ENCODE measurements at regions not wholly inside any gene's neighbourhood (a gene's known extent, or its start where the extent isn't known, plus 50 kb on each side); places are given as distances from the start of the nearest gene placed in this dataset.
"Not testable (repeated sequence)": the region's sequence is repeated elsewhere in the genome, so short reads cannot be mapped to it uniquely, and the experiment has no call there.

GRCh38 chr11:33982661-33983060, 68.9 kb upstream of the CAPRIN1 start:
- no peak overlapping the region for H3K4me3 ChIP-seq (ENCODE audit: low read depth, low read length)
- DNase-seq (ENCODE audit: low read depth) = no peak
- TF ChIP-seq, protein P1, sequence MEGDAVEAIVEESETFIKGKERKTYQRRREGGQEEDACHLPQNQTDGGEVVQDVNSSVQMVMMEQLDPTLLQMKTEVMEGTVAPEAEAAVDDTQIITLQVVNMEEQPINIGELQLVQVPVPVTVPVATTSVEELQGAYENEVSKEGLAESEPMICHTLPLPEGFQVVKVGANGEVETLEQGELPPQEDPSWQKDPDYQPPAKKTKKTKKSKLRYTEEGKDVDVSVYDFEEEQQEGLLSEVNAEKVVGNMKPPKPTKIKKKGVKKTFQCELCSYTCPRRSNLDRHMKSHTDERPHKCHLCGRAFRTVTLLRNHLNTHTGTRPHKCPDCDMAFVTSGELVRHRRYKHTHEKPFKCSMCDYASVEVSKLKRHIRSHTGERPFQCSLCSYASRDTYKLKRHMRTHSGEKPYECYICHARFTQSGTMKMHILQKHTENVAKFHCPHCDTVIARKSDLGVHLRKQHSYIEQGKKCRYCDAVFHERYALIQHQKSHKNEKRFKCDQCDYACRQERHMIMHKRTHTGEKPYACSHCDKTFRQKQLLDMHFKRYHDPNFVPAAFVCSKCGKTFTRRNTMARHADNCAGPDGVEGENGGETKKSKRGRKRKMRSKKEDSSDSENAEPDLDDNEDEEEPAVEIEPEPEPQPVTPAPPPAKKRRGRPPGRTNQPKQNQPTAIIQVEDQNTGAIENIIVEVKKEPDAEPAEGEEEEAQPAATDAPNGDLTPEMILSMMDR (IDR thresholded peaks at IDR 0.05; ENCODE audit: insufficient read depth, low read depth, low read length, missing control alignments) = no peak

GRCh38 chr11:33980897-33981296, 70.6 kb upstream of the CAPRIN1 start:
- no peak overlapping the region for H3K4me3 ChIP-seq (ENCODE audit: low read depth, low read length)
- TF ChIP-seq, protein P1 (IDR thresholded peaks at IDR 0.05; ENCODE audit: insufficient read depth, low read depth, low read length, missing control alignments) = no peak
- DNase-seq (ENCODE audit: low read depth) = no peak

DNA sequence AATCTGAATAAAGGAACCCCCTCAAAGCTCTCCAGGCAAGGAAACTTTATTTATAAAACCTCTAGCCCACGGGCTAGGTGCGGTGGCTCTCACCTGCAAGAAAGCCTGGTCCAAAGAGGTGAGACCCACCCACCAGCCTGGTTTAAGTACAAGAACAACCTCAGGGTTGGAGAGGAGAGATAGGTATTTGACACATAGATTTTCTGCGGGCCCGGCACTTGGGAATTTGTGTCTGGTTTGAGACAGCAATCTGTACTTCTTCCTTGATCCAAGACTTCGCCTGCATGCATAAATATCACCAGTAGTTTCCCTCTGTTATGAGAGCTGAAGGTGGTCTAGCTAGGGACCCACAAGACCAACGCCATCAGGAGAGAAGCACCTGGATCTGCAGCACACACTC, 73.2 kb upstream of the CAPRIN1 start:
- DNase-seq (ENCODE audit: low read depth) = no peak
- H3K4me3 ChIP-seq (ENCODE audit: low read depth, low read length) = no peak overlapping the region
- TF ChIP-seq, protein P1 (IDR thresholded peaks at IDR 0.05; ENCODE audit: insufficient read depth, low read depth, low read length, missing control alignments) = no peak

GRCh38 chr11:33977676-33978075, 73.9 kb upstream of the CAPRIN1 start:
- H3K4me3 ChIP-seq (ENCODE audit: low read depth, low read length) = no peak overlapping the region
- TF ChIP-seq, protein P1 (IDR thresholded peaks at IDR 0.05; ENCODE audit: insufficient read depth, low read depth, low read length, missing control alignments) = no peak
- no peak for DNase-seq (ENCODE audit: low read depth)

DNA sequence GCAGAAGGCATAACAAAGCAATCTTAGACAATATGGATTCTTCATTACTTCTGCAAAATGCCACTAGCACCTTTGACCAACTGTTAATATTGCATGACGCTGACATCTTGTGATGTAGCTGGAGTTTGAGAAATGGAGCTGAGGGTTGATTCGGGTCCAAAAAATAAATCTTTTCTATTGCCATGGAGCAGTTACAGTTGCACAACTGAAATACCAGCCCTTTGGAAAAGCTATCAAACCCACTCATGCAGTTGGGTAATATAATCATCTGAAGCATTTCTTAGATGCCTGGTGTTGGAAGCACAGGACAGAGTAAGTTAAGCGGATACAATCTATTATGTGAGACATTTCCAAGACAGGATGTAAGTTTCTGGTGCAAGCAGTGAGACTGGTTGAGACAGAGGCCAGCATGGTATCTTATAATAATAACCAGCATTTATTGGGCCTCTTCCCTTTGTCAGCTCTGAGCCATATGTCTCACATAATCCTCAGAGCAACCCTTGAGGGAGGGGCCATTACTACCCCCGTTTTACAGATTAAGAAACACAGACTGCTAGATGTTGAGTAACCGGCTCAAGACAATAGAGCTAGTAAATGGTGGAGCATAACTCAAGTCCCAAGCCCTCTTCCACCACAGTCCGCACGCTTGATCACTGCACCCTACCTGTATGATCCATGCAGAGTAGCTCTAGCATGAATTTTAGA, 74.9 kb upstream of the CAPRIN1 start:
- H3K4me3 ChIP-seq (ENCODE audit: low read depth, low read length) = no peak overlapping the region
- no peak for DNase-seq (ENCODE audit: low read depth)
- TF ChIP-seq, protein P1 (IDR thresholded peaks at IDR 0.05; ENCODE audit: insufficient read depth, low read depth, low read length, missing control alignments) = no peak

GRCh38 chr11:33974804-33975203, 76.7 kb upstream of the CAPRIN1 start:
- no peak for DNase-seq (ENCODE audit: low read depth)
- TF ChIP-seq, protein P1 (IDR thresholded peaks at IDR 0.05; ENCODE audit: insufficient read depth, low read depth, low read length, missing control alignments) = no peak

DNA sequence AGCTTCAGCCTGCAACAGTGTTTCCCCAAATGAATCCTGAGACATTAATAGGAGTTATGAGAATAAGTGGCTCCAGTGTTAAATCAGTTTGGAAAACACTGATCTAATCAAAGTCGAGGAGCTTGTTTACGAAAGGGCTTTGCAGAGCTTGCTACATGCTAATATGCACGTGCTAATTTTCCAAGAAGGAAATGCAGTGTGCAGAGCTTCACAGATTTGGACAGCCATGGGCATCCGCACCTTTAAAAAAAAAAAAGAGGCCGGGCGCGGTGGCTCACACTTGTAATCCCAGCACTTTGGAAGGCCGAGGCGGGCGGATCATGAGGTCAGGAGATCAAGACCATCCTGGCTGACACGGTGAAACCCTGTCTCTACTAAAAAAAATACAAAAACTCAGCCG, 79.7 kb upstream of the LMO2 start:
- not testable (repeated sequence) for DNase-seq (ENCODE audit: low read depth); H3K4me3 ChIP-seq (ENCODE audit: low read depth, low read length)

More at GRCh38 chr11:33974804-33975203, 76.7 kb upstream of the CAPRIN1 start:
- H3K4me3 ChIP-seq (ENCODE audit: low read depth, low read length) = no peak overlapping the region
